ENCODE measurements at regions not wholly inside any gene's neighbourhood (a gene's known extent, or its start where the extent isn't known, plus 50 kb on each side); places are given as distances from the start of the nearest gene placed in this dataset.

DNA sequence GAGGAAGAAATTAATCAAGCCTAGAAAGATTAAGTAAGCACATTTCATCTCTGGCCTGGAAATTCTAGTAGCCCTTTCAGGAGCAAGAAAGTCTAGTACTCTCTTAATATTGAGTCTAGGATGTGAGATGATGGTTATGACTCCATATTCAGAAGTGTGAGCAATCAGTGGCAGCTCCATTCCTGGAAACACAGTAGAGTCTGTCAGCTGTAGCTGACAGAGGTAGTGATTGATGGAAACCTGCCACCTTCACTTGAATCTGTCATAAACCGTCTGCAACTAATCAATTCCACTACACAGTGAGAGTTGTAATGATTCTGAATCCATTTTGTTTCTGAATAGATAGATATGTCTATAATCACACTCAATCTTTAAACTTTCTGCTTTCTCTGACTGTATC lies 635.1 kb downstream of the IRS1 start:
- TF ChIP-seq, protein P1, sequence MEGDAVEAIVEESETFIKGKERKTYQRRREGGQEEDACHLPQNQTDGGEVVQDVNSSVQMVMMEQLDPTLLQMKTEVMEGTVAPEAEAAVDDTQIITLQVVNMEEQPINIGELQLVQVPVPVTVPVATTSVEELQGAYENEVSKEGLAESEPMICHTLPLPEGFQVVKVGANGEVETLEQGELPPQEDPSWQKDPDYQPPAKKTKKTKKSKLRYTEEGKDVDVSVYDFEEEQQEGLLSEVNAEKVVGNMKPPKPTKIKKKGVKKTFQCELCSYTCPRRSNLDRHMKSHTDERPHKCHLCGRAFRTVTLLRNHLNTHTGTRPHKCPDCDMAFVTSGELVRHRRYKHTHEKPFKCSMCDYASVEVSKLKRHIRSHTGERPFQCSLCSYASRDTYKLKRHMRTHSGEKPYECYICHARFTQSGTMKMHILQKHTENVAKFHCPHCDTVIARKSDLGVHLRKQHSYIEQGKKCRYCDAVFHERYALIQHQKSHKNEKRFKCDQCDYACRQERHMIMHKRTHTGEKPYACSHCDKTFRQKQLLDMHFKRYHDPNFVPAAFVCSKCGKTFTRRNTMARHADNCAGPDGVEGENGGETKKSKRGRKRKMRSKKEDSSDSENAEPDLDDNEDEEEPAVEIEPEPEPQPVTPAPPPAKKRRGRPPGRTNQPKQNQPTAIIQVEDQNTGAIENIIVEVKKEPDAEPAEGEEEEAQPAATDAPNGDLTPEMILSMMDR (conservative IDR thresholded peaks at IDR 0.05), result no peak
- no peak for TF ChIP-seq ZFX (IDR thresholded peaks at IDR 0.05)
